PFSK-1 (cell line): ENCODE measurements at regions not wholly inside any gene's neighbourhood (a gene's known extent, or its start where the extent isn't known, plus 50 kb on each side); places are given as distances from the start of the nearest gene placed in this dataset.

Source experiments
- POLR2AphosphoS5 ChIP-seq: IDR thresholded peaks from 2 replicates; pipeline ENCODE4 v1.6.1; 2012; ENCODE audit warnings: low read depth, mild to moderate bottlenecking, control low read depth, low read length, moderate library complexity
- REST ChIP-seq, 2 experiments: IDR thresholded peaks; 2 replicates each; pipeline versions ENCODE4 v1.6.1 to v1.8.0; 2011 to 2012; ENCODE audit warnings: low read depth in 2 of 2, low read length in 2 of 2, control low read depth in 1 of 2, inconsistent platforms in 1 of 2, mild to moderate bottlenecking in 1 of 2, moderate library complexity in 1 of 2; ENCODE audit not compliant: insufficient read depth in 1 of 2
- SIN3A ChIP-seq: IDR thresholded peaks from 2 replicates; pipeline ENCODE4 v1.6.1; 2012; ENCODE audit warnings: mild to moderate bottlenecking, low read length, moderate library complexity, borderline replicate concordance; ENCODE audit not compliant: insufficient read depth
- TAF1 ChIP-seq: IDR thresholded peaks from 2 replicates; pipeline ENCODE4 v1.6.1; 2012; ENCODE audit warnings: low read length, control low read depth, borderline replicate concordance; ENCODE audit not compliant: insufficient read depth

- TF ChIP-seq SIN3A (0 out of 2 replicates have a peak, but pooled peaks have one; percentile 49), REST (IDR thresholded peaks at IDR 0.05; ENCODE audit: insufficient read depth in 1 of 2, low read depth in 2 of 2, low read length in 2 of 2) (no peak), TAF1 (no peak), POLR2AphosphoS5 (no peak)
Measured at GRCh38 chr4:114087596-114088230, 108.3 kb upstream of the ARSJ start.
